TTC549 (cell line): ENCODE measurements at regions not wholly inside any gene's neighbourhood (a gene's known extent, or its start where the extent isn't known, plus 50 kb on each side); places are given as distances from the start of the nearest gene placed in this dataset.

ENCODE experiments used
- FAIRE-seq: peaks from 2 replicates; lab custom pipeline; 2012; peaks lifted over from hg19 to GRCh38; lab: Jason Lieb, UNC

DNA sequence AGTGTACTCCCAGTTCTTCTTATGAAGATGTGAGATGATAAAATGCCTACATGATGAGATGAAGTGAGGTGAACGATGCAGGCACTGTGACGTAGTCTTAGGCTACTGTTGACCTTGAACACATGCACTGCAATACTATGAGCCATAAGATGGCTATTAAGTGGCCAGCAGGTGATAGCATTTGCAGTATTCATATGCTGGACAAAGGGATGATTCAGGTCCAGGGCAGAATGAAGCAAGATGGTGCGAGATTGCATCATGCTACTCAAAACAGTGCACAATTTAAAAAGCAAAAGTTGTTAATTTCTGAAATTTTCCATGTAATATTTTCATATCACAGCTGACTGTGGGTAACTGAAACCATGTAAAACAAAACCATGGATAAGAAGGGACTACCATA is 781.4 kb downstream of the PCDH18 start:
- FAIRE-seq, result no peak

DNA sequence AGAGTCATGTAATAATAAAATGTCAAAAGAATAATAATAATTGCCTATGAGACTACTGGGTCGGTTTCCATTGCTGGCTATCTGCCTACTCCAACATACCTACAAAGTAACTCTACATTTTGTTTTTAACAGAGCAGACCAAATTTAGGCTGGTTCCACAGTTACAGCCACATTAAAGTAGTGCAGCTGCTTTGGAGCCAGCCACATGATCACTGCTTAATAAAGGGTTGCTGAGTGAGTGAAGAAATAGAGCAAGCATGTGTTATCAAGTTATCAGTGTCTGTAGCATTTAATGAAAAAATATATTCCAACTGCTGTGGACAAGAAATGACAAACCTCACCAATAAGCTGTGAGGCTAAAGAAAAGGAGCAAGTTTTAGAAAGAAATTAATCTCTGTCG is 782.3 kb downstream of the PCDH18 start:
- FAIRE-seq, result no peak

DNA sequence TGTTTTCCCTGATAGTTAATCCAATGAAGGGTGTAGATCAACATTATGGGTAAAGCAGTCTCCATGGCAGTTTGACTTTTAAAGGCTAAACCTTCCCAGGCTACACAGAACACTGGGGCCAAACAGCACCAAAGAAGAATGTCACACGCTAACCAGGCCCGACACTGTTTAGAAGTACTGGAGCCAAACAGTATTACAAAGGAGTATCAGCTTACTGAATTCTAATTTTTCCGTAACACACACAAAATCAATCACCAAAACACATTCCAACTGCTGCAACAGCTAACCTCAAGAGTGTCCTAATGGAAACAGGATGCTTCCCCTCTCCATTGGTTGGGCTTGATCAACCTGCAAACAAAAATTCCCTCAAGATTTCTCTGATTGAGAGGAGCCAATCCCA is 783.5 kb downstream of the PCDH18 start:
- no peak for FAIRE-seq

DNA sequence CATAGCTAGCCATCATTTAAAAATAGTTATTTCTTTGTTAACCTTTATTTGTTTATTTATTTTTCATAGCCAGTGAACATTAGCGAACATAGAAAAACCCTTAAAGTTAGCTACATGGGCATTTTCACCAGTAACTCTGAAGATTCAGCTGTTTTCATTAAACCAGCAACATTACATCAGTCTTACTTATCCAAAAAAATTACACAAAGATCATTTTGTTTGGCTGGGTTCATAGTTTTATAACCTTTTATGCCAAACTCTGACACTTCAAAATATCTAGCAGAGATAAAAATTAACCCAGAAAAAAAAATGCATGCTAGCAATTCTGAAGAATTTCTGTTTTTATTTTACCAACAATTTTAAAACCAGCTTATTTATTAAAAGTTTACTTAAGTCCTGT is 784.1 kb downstream of the PCDH18 start:
- FAIRE-seq, result no peak

DNA sequence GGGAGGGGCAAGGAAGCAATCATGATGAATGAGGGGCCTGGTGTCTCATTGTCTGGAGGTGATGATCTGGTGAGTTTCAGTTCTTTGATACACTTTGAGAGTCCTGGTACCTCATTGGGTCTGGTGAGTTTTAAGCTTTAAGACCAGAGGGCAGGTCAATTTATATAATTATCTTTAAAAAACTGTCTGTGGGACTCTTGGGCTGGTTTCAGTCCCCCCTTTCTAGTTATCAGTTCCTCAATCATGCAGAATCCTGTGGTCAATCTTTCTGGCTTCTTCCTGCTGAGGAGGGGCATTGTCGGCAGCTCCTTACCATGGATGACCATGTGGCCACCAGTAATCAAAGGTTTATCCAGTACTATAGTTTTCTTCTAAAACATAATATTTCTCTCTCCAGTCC is 789.1 kb downstream of the PCDH18 start:
- FAIRE-seq, result no peak

DNA sequence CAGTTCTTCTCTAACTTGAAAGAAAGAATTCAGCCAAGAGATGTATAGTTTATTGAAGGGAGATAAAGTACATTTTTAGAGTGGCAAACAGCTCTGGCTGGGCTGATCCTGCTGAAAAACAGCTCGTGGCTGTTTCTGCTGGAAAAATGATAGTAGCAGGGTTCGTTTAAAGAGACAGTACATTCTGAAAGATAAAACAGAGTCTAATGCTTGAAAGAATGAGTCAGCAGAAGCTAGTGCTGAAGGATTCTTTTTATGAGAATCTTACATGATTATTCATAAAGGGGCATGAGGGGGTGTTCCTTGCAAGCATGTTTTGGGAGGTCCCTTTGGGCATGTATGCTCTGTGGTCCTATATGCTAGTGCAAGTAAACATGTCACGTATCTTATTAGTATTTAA is 790.0 kb downstream of the PCDH18 start:
- no peak for FAIRE-seq

DNA sequence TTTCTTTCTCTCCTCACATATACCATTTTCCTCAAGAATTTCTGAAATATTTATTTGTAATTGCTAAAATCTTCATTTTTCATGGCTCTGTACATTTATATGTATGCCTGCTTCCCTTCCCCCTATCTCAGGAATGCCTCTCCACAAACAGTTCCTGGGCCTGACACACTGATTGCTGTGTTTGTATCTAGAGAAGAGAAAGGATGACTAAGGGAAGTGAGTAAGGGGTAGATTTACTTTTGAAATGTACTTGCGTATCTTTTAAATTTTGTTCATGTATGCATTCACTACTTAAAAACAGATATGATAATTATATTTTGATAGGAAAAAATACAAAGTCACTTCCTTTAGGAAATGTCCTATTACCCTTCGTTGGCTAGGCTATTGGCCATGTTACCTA is 790.8 kb downstream of the PCDH18 start:
- FAIRE-seq, result no peak

DNA sequence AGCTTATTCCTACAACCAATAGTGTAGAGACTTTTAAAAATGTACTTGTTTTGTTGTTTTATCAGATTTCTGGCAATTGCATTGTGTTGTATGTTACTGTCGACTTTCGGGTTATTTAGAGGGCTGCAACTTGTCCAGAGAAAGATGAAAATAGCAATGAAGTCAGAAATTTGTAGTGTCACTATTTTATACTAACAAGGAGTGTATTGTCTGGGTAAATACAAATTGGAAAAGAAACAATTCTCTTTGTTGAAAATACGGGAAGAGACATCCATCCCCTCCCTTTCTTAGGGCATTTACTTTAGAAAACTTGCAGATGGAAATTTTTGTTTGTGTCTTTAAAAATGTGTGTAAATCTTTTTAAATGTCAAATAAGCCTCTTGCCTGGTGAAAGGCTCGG is 792.0 kb downstream of the PCDH18 start:
- no peak for FAIRE-seq

DNA sequence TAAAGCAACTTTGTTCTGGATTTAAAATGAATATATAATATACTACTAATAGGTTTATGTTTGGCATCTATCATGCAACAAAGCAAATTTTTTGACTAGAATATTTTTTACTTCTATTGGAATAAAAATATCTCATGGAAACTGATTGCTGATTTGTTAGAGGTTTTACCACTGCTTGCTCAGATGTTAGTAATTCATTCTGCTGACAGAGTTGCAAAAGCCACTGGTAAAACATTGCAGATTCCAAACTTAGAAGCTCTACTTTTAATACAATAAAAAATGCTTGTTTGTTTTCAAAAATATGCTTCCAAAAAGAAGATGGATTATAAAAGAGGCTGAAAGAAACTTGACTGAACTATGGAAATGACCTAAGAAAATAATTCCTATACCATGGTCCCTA is 795.2 kb downstream of the PCDH18 start:
- FAIRE-seq, result no peak

DNA sequence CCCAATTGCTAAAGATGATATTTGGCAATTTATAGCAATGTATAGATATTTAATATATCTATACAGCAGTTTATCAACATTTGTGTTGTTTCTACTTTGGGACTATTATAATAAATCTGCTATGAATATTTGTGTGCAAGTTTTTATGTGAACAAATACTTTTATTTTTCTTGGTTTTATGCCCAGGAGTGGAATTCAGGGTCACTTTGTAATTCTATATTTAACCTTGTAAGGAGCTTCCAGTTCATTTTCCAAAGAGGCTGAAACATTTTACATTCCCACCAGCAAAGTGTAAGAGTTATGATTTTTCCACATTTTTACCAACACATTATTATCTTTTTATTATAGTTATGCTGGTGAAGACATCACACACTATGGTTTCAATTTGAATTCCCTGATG is 801.3 kb downstream of the PCDH18 start:
- no peak for FAIRE-seq

DNA sequence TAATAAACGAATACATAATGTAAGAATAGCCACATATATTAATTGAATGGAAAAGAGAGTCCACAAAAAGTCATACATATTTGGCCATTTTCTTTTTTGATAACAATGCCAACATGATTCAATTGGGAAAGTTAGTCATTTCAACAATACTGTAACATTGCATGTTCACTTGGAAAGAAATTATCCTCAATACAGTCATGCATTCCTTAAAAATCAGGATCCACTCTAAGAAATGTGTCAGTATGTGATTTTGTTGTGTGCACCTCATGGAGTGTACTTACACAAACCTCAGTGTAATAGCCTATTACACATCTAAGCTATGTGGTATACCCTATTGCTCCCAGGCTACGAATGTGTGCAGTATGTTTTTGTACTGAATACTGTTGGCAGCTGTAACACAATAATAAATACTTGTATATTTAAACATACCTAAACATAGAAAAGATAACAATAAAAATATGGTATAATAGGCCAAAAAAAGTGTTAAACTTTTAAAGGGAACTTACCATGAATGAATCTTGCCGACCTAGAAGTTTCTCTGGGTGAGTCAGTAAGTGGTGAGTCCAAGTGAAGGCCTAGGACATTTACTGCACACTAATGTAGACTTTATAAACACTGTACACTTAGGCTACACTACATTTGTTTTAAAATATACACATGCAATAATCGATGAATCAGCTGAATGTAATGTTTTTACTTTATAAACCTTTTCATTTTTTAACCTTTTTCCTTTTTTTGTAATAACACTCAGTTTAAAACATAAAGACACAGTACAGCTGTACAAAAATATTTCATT is 806.8 kb downstream of the PCDH18 start:
- no peak for FAIRE-seq

DNA sequence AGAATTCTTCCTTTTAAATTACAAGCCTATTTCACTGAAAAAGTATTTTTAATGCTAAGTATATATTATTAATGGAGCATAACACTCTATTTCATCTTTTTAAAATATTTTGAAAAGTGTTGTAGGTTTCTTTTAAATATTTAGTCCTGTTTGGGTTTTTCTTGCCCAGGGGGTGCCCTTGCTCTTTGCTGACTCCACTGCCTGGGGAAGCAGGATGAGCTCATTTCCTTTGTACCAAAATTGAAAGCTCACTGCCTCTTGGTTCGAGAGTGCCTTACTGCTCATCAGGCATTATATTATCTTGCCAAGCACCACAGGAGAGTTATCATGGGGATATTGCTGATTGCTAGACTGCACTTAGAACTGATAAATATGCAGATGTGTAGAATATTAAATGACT is 819.2 kb downstream of the PCDH18 start:
- FAIRE-seq, result no peak

DNA sequence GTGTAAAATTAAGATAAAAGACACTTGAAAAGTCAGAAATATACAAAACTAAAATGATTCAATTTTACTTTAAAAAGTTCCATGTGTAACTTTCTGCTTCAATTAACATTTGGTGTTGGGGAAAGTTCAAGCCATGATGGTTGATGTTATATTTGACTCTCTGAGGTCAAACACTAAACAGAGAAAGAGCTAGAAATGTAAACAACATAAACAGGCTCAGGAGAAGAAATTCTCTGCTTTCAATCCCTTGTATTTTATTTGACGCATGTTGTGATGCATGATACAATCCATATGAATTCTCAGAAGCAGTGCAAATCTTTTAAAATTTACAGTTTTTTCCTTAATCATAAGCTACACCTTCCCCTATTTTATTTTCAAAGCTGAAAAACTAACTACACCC is 822.4 kb downstream of the PCDH18 start:
- FAIRE-seq, result no peak

DNA sequence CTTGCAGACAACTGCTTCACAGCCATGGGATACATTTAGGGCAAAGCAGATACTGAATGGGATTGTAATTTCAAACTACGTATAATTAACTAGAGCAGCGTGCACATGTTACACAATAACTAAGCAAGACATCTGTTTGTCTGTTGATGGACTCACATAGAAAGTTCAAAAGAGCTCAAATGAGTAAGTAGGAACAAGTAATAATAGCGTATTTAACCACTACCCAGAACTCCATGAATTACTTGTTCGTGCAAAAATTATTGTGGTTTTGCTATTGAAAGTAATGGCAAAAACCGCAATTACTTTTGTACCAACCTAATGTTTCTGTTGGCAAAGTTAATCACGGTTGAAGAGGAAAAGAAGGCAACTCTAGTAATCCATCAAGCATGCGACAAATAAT is 825.4 kb downstream of the PCDH18 start:
- no peak for FAIRE-seq

DNA sequence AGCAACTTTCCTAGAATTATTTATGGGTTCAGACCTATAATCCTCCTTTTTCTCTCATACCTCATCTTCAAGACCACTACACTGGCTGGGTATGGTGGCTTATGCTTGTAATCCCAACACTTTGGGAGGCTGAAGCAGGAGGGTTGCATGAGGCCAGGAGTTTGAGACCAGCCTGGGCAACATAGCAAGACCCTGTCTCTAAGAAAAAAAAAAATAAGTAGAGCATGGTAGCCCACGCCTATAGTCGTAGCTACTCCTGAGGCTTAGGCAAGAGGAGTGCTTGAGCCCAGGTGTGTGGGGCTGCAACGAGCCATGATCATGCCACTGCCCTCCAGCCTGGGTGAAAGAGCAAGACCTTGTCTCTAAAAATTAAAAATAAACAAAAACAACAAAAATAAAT is 832.4 kb downstream of the PCDH18 start:
- FAIRE-seq, result no peak

DNA sequence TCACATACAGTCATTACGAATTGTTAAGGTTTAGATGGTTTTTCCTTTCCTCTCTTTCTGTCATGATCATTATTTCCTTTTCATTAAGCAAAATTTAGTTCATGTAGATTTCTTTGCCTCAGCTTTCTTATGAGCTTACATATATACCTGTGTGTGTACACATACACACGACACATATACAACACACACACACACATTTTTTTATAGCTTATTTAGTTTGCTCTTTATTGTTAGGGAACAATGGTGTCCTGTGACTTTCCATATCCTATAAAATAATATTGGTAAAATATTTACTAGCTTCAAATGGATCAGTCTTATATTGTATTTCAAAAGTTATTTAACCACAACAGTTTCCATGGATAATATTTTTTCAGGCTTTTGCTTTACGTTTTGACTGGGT is 840.7 kb downstream of the PCDH18 start:
- FAIRE-seq, result no peak

DNA sequence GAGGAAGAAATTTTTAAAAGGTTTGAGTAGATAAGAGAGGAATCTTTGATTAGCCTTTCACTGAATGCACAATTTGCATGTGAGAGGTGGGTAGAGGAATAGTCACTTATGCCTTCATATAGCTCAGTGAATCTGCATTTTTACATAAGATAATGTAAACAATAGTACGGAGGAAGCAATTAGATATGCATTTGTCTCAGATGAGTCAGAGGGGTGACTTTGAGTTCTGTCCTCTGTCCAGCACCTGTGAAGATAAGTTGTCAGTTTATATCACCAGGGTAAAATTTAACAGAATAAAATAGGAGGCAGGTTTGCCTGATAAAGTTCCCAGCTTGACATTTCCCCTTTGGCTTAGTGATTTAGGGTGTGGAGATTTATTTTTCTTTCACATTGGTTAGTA is 841.9 kb downstream of the PCDH18 start:
- FAIRE-seq, result no peak

DNA sequence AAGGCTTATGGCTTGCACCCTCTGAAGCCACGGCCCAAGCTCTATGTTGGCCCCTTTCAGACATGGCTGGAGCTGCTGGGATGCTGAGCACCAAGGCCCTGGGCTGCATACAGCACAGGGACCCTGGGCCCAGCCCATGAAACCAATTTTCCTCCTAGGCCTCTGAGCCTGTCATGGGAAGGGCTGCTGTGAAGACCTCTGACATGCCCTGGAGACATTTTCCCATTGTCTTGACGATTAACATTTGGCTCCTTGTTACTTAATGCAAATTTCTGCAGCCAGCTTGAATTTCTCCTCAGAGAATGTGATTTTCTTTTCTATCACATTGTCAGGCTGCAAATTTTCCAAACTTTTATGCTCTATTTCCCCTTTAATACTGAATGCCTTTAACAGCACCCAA is 844.7 kb downstream of the PCDH18 start:
- no peak for FAIRE-seq

DNA sequence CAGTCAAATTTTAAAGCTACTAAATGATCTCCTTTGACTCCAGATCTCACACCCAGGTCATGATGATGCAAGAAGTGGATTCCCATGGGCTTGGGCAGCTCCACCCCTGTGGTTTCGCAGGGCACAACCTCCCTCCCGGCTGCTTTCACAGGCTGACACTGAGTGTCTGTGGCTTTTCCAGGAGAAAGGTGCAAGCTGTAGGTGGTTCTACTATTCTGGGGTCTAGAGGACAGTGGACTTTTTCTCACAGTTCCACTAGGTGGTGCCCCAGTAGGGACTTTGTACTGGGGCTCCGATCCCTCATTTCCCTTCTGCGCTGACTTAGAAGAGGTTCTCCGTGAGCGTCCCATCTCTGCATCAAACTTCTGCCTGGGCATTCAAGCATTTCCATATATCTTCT is 845.2 kb downstream of the PCDH18 start:
- FAIRE-seq, result no peak

DNA sequence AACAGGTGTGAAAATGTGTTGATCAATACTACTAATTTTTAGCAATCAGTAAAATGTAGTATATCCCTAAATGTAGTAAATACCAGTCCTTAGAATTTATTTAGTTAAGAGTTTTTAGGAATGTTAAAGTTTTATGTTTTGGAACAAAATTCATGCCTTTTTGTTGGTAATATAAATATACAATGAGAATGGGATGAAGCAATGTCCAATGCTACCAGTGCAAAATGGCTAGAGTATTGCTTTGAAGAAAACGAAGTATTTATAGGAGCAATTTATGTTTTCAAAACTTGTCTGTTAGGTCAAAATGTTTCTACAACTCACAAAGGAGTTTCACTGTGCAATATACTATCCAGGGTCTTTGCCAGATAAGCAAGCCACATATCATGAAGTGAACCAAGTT is 851.5 kb downstream of the PCDH18 start:
- FAIRE-seq, result no peak

DNA sequence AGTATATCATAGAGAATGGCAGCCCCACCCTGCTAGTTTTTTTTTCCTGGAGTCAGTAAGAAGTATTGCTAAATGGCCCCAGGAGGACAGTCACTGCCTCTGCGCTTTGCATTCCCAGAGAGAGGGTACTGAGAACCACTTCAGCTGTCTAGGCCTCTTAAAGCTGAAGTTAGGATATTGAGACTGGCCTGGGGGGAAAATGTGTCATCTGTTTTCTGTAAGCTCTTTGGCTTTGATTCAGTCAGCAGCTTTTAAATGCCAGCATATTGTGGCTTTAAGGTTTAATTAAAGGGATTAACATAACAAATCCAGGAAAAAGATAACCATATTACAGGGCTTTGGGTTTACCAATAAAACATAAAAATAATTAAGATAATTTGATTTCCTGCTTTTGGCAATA is 852.0 kb downstream of the PCDH18 start:
- no peak for FAIRE-seq

DNA sequence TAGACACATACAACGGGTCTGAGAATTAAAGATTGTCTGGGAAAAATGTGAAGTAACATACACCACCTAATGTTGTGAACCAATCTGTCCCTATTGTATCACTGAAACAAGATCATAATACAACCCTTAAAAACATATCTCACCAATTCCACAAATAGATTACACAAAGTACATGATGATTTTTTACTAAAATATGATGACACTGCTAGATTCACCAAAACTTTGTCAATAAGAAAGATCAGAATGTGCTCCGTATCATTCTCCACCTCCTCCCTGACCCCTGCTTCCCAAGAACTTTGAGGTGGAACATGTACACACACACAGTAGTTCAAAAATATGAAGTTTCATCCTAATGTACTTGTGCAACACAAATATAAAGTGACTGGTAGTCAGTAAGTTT is 862.0 kb downstream of the PCDH18 start:
- FAIRE-seq, result no peak

DNA sequence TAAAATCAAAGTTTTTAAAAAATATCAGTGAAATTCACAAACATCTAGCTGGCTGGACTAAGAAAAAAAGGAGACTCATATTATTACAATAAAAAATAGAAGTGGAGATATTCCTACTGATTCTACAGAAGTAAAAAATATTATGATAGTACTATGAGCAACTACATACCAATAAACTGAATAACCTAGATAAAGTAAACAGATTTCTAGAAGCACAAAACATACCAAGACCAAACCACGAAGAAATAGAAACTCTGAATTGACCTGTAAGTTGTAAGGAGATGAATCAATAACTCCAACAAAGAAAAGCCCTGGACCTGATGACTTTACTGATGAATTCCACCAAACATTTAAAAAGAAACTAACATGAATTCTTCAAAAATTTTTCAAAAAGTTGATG is 867.3 kb downstream of the PCDH18 start:
- FAIRE-seq, result no peak

DNA sequence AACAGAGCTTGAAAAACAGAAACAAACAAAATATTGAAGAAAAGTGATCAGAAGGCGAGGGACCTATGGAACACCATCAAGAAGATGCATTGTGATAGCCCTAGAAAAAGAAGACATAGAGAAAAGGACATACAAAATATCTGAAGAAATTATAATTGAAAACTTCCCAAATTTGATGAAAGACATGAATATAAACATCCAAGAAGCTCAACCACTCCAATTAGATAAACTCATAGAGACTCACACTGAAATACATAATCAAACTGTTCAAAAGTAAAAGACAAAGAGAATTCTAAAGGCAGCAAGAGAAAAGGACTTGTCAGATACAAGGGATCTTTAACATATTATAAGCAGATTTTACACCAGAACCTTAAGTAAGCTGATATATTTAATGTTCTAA is 869.8 kb downstream of the PCDH18 start:
- no peak for FAIRE-seq
